ENCODE measurements at regions not wholly inside any gene's neighbourhood (a gene's known extent, or its start where the extent isn't known, plus 50 kb on each side); places are given as distances from the start of the nearest gene placed in this dataset.

DNA sequence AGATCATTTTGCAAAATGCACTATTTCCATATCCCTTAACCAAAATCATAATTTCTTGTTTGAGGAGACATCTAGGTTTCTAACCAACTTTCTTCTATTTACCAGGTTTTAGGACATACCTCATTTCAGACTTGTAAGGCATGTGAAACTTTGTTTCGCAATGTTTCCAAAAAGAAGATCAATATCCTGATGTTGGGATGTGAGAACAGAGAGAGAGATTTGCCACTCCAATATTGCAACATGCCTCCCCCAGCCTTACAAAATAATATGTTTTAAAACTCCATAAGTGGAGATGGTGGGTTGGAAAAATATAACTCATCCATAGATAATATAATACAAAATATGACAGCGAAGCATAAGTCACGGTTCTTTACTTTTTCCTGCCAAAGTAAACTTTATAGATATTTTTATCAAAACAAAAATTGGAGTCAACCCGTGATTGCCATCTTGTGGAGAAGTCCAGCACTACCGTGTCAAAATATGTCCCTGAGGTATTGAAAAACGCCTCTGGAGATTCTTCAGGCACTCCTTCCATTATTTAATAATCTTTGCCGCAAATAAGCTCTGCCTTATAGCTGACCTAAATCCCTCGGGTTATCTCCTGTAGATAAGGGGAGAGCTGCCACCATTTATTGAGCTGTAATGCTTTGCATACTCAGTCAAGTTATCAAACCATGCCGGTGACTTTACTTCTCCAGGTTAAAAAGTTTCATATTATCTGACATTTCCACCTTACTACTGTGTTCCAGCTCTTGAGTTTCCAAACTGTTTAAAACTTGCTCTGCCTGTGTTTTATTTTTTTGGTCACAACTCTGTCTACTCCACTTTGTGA, 534.2 kb downstream of the HACE1 start:
- H3K4me3 ChIP-seq (ENCODE audit: low read length), result no peak overlapping the region
- no peaks in the 10 kb centered on the region for H3K27me3 ChIP-seq (ENCODE audit: insufficient read depth, low read length)
- H3K9me3 ChIP-seq (ENCODE audit: low read depth, low read length), result no peaks in the 10 kb centered on the region
- no peaks in the 10 kb centered on the region for H3K4me1 ChIP-seq (ENCODE audit: insufficient read depth, low read length)

GRCh38 chr6:104324301-104324700, 535.4 kb downstream of the HACE1 start:
- H3K27me3 ChIP-seq (ENCODE audit: insufficient read depth, low read length), result no peaks in the 10 kb centered on the region
- no peak overlapping the region for H3K4me3 ChIP-seq (ENCODE audit: low read length)
- no peaks in the 10 kb centered on the region for H3K4me1 ChIP-seq (ENCODE audit: insufficient read depth, low read length)
- no peaks in the 10 kb centered on the region for H3K9me3 ChIP-seq (ENCODE audit: low read depth, low read length)

GRCh38 chr6:104322841-104323240, 536.9 kb downstream of the HACE1 start:
- no peaks in the 10 kb centered on the region for H3K9me3 ChIP-seq (ENCODE audit: low read depth, low read length)
- no peaks in the 10 kb centered on the region for H3K4me1 ChIP-seq (ENCODE audit: insufficient read depth, low read length)
- H3K27me3 ChIP-seq (ENCODE audit: insufficient read depth, low read length), result no peaks in the 10 kb centered on the region
- H3K4me3 ChIP-seq (ENCODE audit: low read length), result no peak overlapping the region

DNA sequence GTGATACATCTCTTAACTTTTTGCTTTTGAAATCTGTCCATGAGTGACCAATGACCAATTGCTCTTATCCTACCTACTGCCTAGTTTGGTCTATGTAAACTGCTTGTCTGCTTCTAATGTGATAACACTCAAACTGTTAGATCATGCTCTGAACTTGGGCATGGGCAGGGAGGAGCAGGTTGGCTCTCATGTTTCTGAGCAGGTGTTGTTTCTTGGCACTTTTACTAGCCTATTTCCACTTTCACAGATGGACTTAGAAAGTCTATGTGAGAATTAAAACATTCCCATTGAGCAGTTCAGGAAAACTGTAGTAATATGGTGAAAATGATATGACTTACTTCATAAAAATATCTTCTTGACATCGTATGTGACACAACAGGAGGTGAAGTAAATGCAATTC, 538.4 kb downstream of the HACE1 start:
- H3K4me3 ChIP-seq (ENCODE audit: low read length), result no peak overlapping the region
- H3K4me1 ChIP-seq (ENCODE audit: insufficient read depth, low read length), result no peaks in the 10 kb centered on the region
- no peaks in the 10 kb centered on the region for H3K27me3 ChIP-seq (ENCODE audit: insufficient read depth, low read length)
- H3K9me3 ChIP-seq (ENCODE audit: low read depth, low read length), result no peaks in the 10 kb centered on the region

- Histone ChIP-seq H3K4me1 (ENCODE audit: insufficient read depth, low read length) (no peaks in the 10 kb centered on the region), H3K9me3 (ENCODE audit: low read depth, low read length) (no peaks in the 10 kb centered on the region), H3K4me3 (ENCODE audit: low read length) (no peak overlapping the region), H3K27me3 (ENCODE audit: insufficient read depth, low read length) (no peaks in the 10 kb centered on the region)
Observed at GRCh38 chr6:104320896-104321295, 538.8 kb downstream of the HACE1 start.

DNA sequence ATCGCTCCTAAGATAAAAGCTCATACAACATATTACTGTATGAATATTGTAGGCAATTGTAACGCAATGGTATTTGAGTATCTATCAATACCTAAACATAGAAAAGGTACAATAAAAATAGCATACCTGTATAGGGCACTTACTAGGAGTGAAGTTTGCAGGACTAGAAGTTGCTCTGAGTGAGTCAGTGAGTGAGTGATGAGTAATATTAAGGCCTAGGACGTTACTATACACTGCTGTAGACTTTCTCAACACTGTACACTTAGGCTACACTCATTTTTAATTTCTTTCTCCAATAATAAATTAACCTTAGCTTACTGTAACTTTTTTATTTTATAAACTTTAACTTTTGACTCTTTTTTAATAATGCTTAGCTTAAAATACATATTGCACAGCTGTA, 546.9 kb downstream of the HACE1 start:
- Histone ChIP-seq H3K27me3 (ENCODE audit: insufficient read depth, low read length) (no peaks in the 10 kb centered on the region), H3K9me3 (ENCODE audit: low read depth, low read length) (no peaks in the 10 kb centered on the region), H3K4me1 (ENCODE audit: insufficient read depth, low read length) (no peaks in the 10 kb centered on the region), H3K4me3 (ENCODE audit: low read length) (no peak overlapping the region)

DNA sequence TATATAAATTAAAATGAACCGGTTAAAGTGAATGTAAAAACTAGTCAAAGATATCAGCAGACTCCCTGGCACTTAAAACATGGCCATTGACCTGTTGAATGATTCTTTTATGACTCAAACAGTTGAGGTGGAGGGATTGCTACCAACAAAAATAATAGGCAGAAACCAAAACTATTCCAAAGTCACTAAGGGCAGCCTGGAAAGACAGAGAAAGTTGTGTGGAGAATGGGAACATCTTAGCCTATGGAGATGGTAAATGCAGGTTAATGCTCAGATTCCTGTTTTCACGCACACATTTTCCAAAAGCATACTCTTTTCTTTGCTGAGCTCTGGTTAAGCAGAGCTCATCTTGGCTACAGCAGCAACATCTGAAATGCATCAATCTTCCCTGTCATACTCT, 553.5 kb downstream of the HACE1 start:
- no peak overlapping the region for H3K4me3 ChIP-seq (ENCODE audit: low read length)
- no peaks in the 10 kb centered on the region for H3K4me1 ChIP-seq (ENCODE audit: insufficient read depth, low read length)
- H3K9me3 ChIP-seq (ENCODE audit: low read depth, low read length), result no peaks in the 10 kb centered on the region
- H3K27me3 ChIP-seq (ENCODE audit: insufficient read depth, low read length), result no peaks in the 10 kb centered on the region

DNA sequence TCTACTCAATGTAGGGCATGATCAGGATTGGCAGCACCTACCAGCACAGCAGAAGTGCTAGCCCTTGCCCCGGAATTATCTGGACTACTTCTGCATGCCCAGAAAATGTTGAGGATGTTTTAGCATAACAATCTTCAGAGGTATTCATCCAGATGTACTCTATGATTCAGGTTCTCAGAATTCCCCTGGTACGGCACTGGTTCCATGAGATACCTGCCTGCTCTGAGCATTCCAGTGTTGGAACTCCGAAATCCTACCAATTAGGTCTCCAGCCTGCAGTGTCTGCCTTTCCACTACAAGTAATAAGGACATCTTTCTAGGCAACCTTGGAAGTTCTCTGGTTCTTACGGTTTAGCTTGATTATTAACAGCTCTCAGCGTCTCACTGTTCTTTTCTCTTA, 554.5 kb downstream of the HACE1 start:
- Histone ChIP-seq H3K9me3 (ENCODE audit: low read depth, low read length) (no peaks in the 10 kb centered on the region), H3K4me3 (ENCODE audit: low read length) (no peak overlapping the region), H3K4me1 (ENCODE audit: insufficient read depth, low read length) (no peaks in the 10 kb centered on the region), H3K27me3 (ENCODE audit: insufficient read depth, low read length) (no peaks in the 10 kb centered on the region)

GRCh38 chr6:104301951-104302350, 557.8 kb downstream of the HACE1 start:
- H3K4me3 ChIP-seq (ENCODE audit: low read length), result no peak overlapping the region
- H3K9me3 ChIP-seq (ENCODE audit: low read depth, low read length), result no peaks in the 10 kb centered on the region
- H3K4me1 ChIP-seq (ENCODE audit: insufficient read depth, low read length), result no peaks in the 10 kb centered on the region
- no peaks in the 10 kb centered on the region for H3K27me3 ChIP-seq (ENCODE audit: insufficient read depth, low read length)

GRCh38 chr6:104286641-104287040, 573.1 kb downstream of the HACE1 start:
- no peaks in the 10 kb centered on the region for H3K27me3 ChIP-seq (ENCODE audit: insufficient read depth, low read length)
- no peaks in the 10 kb centered on the region for H3K9me3 ChIP-seq (ENCODE audit: low read depth, low read length)
- H3K4me3 ChIP-seq (ENCODE audit: low read length), result no peak overlapping the region
- no peaks in the 10 kb centered on the region for H3K4me1 ChIP-seq (ENCODE audit: insufficient read depth, low read length)

GRCh38 chr6:104284872-104285271, 574.8 kb downstream of the HACE1 start:
- H3K4me1 ChIP-seq (ENCODE audit: insufficient read depth, low read length), result no peaks in the 10 kb centered on the region
- no peaks in the 10 kb centered on the region for H3K9me3 ChIP-seq (ENCODE audit: low read depth, low read length)
- H3K4me3 ChIP-seq (ENCODE audit: low read length), result no peak overlapping the region
- H3K27me3 ChIP-seq (ENCODE audit: insufficient read depth, low read length), result no peaks in the 10 kb centered on the region

GRCh38 chr6:104282581-104282980, 577.1 kb downstream of the HACE1 start:
- Histone ChIP-seq H3K4me1 (ENCODE audit: insufficient read depth, low read length) (no peaks in the 10 kb centered on the region), H3K27me3 (ENCODE audit: insufficient read depth, low read length) (no peaks in the 10 kb centered on the region), H3K4me3 (ENCODE audit: low read length) (no peak overlapping the region), H3K9me3 (ENCODE audit: low read depth, low read length) (no peaks in the 10 kb centered on the region)

DNA sequence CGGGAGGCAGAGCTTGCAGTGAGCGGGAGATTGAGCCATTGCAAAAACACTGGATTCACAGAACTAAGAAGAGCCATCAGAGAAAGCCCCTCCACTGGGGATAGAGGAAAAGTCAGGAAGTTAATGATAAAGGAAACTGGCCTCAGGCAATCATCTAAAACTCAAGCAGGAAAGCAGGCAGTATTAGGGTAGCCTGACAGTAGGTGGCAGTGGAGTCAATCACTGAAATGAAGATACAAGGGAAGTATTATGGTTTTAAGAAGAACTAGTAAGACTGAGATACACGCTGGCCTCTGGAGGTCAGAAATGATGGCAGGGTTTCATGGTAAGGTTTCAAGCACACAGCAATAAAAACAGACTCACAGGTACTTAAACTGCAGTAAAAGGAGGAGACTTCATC, 578.3 kb downstream of the HACE1 start:
- Histone ChIP-seq H3K4me1 (ENCODE audit: insufficient read depth, low read length) (no peaks in the 10 kb centered on the region), H3K4me3 (ENCODE audit: low read length) (no peak overlapping the region), H3K9me3 (ENCODE audit: low read depth, low read length) (no peaks in the 10 kb centered on the region), H3K27me3 (ENCODE audit: insufficient read depth, low read length) (no peaks in the 10 kb centered on the region)

DNA sequence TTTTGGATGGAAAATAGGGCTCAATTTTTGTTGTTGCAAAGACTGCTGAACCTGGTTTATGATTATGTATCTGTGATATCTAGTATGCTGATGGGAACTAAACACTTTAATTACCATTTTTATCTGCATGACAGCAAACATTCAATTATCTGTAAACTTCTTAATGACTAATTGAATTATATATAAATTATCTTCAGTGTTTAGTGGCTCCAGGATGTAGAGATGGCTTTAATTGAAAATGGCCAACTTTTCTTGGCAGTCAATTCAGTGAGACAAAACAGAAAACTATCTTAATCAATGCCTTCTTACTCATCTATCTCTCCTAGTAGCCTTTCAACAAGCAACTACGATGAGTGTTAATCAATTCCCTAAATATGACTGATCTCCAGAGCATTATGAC, 591.3 kb downstream of the HACE1 start:
- H3K27me3 ChIP-seq (ENCODE audit: insufficient read depth, low read length), result no peaks in the 10 kb centered on the region
- no peak overlapping the region for H3K4me3 ChIP-seq (ENCODE audit: low read length)

DNA sequence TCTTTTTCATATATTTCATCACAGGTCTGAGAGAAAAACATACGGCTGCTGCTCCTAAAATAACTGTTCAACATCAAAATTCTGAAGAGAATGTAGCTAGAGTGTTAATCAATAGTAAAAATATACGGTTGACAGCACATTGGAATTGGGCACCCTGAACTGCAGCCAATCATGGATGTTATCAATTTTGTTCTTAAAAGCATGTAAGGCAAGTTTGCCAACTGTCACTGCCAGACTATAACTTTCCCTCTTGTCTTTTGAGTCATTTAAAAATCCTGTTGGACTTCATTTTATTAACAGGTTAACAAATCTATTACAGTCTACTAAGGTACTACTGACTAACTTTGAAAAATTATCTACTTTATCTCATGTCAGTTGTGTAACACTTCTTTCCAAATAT, 592.8 kb downstream of the HACE1 start:
- H3K9me3 ChIP-seq (ENCODE audit: low read depth, low read length), result no peaks in the 10 kb centered on the region
- no peaks in the 10 kb centered on the region for H3K27me3 ChIP-seq (ENCODE audit: insufficient read depth, low read length)
- no peak overlapping the region for H3K4me3 ChIP-seq (ENCODE audit: low read length)
- H3K4me1 ChIP-seq (ENCODE audit: insufficient read depth, low read length), result no peaks in the 10 kb centered on the region

More for the DNA sequence above, 591.3 kb downstream of the HACE1 start:
- H3K4me1 ChIP-seq (ENCODE audit: insufficient read depth, low read length), result no peaks in the 10 kb centered on the region
- no peaks in the 10 kb centered on the region for H3K9me3 ChIP-seq (ENCODE audit: low read depth, low read length)

DNA sequence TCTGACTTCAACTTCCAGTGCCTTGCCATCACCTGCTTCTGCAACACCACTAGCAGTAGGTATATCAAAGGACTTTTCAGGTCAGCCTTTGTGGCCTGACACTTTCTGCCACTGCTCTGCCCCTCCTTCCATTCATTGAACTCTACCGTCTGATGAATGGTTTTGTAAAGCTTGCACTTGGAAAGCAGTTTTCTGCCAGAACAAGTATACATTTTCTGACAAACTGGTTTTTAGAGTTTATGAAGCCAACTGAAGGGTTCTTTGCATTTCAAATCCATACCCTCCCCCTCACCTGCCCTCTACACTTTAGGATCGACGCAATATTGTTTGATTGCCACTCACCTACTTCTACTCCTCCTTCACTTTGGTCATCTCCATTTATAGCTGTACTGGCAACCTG, 603.1 kb downstream of the HACE1 start:
- Histone ChIP-seq H3K4me1 (ENCODE audit: insufficient read depth, low read length) (no peaks in the 10 kb centered on the region), H3K9me3 (ENCODE audit: low read depth, low read length) (no peaks in the 10 kb centered on the region), H3K27me3 (ENCODE audit: insufficient read depth, low read length) (no peaks in the 10 kb centered on the region), H3K4me3 (ENCODE audit: low read length) (no peak overlapping the region)

Data from mononuclear cell (primary cell).